GM19395 (cell line): ENCODE measurements at regions not wholly inside any gene's neighbourhood (a gene's known extent, or its start where the extent isn't known, plus 50 kb on each side); places are given as distances from the start of the nearest gene placed in this dataset.
"Not testable (repeated sequence)": the region's sequence is repeated elsewhere in the genome, so short reads cannot be mapped to it uniquely, and the experiment has no call there.

Experiments used
- ATAC-seq: cut with Tn5 transposase; IDR thresholded peaks from one replicate; pipeline ENCODE4 v1.9.1; 2021; ENCODE audit warnings: mild to moderate bottlenecking, moderate library complexity; ENCODE audit not compliant: unreplicated experiment

DNA sequence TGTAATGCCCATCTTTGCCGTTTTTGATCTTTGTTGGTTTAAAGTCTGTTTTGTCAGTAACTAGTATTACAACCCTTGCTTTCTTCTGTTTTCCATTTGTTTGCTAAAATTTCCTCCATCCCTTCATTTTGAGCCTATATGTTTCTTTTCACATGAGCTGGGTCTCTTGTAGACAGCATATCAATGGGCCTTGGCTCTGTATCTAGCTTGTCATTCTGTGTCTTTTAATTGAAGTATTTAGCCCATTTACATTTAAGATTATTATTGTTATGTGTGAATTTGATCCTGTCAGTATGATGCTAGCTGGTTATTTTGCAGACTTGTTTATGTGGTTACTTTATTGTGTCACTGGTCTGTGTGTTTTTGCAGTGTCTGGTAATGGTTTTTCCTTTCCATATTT lies 913.2 kb downstream of the TRHDE start:
- ATAC-seq: no peak

DNA sequence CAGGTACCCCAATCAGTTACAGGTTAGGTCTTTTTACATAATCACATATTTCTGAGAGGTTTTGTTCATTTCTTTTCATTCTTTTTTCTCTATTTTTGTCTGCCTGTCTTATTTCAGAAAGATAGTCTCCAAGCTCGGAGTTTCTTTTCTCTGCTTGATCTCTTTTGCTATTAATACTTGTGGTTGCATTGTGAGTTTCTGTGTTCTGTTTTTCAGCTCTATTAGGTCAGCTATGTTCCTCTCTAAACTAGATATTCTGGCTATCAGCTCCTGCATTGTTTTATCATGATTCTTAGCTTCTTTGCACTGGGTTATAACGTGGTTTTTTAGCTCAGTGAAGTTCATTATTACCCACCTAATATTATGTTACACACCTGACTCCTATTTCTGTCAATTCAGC lies 914.1 kb downstream of the TRHDE start:
- no peak for ATAC-seq

DNA sequence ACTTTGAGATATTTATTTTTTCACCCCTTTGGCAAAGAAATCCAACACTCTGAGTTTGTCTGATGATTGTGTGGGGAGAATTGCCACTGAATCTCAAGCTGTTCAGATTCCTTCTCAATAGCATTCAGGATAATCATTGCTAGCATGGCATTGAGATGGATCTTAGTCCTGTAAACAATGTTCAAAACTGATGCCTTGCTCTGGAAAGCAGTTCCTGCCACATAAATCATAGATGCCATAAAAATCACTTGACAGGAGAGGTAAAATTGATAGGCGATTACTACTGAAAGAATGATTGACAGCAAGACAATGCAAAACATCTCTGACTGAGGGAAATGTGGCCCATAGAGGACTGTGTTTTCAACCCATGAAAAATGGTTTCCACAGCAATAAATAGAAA lies 915.6 kb downstream of the TRHDE start:
- ATAC-seq: no peak

DNA sequence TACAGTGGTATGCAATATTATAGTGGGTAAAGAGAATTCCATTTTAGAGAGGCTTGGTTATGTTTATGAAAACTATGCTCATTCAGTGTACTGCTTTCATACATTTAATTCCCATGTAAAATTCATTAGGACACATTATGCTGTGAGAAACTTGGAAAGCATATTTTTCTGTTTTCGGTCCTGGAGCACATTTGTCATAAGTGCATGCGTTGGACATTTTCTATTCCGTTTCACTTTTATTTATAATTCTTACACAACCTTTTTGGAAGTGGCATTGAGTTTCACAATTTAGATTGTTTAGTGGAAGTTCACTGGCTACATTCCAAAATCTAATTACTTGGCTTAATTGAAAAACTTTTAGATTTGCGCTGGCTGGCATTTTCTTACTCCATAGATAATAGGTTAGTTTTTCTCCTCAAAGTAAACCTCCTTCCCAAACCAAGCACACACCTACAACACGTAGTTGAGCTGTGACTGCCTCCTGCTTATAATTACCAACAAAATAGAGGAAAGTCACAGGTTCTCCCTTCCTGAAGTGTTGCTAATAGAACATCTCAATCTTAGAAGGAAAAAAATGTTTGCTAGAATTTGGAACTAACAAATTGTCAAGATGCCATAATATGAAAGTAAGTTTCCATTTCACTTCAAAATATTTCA lies 938.5 kb downstream of the TRHDE start:
- ATAC-seq: no peak

DNA sequence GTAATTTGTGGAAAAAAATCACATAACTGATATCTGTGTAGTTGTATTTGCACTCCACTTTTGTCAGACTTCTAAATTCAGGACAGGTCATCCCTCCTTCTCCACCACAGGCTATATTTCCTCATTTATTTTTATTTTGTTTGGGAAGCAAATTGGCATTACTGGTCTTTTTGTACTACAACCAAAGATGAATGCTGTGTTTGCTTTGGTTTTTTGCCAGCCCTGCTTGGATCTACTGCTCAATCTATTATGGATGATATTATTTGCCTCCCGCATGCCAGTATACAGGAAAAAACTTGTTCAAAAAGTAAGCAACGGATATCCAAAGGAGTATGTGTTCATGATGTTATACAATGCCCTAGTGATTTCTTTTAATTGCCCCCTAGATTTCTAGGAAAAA lies 948.8 kb downstream of the TRHDE start:
- ATAC-seq: no peak

DNA sequence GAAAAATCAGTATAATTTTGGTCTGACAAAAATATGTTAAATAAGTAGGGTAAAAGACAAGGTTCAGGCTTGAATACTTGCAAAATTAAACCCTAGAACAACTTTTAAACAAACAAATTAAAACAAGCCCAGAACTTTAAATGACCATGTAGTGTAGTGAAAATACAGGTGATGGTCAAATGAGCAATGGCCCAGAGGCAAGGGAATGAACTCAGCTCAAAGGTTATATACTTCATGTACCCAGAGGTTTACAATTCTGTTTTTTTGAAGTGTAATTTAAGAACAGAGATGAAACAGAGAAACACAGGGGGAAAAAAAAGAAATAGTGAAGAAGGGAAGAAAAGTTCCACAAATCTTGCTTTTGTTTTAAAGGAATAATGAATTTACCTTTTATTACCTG lies 949.2 kb downstream of the TRHDE start:
- ATAC-seq: no peak

DNA sequence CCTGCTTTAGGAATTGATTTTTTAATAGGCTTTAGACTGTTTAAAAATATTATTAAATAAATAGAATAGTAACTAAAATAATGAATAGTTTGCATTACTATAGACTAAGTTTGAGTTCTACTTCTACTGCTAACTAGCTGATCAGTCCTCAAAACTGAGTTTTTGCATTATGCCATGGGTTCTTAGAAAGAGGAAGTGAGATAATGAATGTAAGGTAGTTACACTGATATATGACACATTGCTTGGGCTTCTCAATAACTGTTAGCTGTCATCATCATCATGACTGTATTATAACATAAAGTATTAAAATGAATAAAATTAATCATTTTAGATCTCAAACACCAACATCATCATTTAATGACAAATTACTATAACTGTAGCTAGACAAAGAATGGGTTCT lies 949.7 kb downstream of the TRHDE start:
- ATAC-seq: no peak

DNA sequence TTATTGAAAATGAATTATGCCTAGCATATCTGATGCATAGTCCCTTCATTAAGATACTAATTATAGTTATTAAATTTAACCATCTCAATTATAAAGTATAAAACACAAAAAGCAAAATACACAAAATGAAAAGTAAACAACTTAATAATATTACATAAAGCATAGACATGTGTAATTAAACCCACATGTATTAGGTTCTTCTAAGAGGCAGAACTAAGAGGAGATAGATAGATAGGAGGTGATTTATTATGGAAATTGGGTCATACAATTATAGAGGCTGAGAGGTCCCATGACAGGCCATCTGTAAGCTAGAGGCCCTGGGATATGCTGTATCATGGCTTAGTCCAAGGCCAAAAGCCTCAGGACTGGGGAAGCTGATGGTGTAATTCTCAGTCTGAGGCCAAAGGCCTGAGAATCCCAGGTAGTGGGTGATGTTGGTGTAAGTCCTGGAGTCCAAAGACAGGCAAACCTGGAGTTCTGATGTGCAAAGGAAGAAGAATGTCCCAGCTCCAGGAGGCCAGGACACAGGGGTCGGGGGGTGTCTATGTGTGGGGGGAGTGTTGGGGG lies 953.3 kb downstream of the TRHDE start:
- ATAC-seq: no peak

DNA sequence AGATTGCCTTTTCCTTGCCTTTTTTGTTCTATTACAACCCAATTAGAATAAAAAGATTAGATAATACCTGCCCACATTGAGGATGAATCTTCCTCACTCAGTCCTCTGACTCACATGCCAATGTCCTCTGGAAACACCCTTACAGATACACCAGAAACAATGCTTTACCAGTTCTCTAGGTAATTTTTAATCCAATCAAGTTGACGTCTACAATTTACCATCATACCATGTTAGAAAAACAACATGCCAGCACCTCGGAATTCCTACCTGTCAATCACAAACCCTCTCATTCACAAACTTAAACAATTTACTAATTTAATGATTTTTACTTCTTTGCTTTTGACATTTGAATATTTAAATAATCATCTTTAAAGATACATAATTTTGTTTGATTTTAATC lies 953.8 kb downstream of the TRHDE start:
- no peak for ATAC-seq

DNA sequence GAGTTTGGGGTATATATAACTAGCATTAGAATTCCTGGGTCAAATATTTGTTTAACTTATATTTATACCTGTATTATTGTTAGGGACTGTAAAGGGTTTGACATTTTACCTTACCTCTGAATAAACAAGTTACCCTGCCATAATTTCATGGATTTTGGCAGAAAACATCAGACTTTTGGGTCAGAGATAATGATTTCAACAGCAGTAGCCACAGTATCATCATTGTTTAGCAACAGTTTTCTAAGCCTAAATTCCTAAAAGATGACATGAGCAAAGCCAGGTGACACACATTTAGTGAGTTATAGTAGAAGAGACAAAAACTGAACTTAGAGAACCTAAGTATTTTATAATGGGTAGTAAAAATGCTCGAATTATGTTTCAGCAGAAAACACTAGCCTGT lies 954.4 kb downstream of the TRHDE start:
- no peak for ATAC-seq

DNA sequence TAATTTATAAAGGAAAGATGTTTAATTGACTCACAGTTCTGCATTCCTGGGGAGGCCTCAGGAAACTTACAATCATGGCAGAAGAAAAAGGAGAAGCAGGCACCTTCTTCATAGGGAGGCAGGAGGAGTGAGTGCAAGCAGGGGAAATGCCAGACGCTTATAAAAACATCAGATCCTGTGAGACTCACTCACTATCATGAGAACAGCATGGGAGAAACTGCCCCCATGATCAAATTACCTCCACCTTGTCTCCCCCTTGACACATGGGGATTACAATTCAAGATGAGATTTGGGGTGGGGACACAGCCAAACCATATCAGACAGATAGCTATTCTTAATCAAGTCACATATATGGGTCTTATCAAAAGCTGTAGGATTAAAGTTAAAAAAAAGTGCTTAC lies 956.7 kb downstream of the TRHDE start:
- ATAC-seq: not testable (repeated sequence)

DNA sequence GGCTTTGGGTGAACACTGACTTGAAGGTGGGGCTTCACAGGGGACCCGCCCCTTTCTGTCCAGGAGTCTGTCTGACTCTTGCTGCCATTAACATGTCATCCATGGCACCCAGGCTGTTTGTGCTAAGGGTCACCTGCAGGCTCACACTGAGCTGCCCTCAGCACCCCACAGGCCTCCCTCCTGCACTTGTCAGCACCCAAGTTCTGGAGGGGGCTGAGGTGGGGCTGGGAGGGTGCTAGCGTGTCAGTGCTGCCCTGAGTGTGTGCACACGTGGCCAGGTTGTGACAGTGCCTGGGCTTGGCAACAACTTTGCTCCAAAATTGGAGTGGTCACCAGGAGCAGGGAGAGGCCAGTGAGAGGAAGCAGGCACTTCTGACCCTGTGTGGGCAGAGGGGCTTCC lies 963.2 kb downstream of the TRHDE start:
- ATAC-seq: no peak

DNA sequence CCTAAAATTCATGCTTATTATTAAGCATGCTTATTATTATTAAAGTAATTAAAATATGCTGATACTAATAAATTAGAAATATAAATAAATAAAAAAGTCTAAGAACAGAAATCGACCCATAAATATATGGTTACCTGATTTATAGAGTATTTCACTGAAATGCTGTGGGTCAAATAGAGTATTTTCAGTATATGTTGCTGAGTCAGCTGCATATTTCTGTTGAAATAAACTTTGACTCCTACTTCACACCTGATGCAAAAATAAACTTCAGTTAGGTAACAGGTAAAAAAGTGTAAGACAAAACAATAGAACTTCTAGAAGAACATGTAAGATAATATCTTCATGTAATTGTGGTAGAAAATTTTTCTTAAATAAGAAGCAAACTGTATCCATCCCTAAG lies 967.9 kb downstream of the TRHDE start:
- no peak for ATAC-seq

DNA sequence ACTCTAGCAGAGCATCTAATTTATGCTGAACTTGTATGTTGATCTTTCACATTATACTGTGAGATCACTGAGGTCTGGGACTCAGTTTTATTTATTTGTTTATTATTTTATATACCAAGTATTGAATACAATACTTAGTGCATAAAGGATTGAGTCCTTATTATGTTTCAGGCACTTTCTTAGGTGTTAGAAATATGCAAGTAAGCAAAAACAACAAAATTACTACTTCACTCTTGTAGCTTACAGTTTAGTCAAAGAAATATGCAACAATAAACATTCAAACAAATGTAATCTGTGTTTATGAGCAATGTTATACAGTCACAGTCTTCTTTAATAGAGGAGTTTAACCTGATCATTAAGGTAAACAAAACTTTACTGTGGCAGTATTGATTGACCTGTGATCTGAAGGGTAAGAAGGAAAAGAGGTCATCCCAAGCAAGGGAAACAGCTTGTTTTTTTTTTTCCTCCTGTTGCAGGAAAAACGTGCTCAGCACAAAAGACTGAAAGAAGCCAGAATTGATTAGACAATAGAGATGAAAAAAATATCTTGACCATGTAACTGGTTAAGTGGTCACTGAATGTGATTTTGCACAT lies 990.7 kb downstream of the TRHDE start:
- no peak for ATAC-seq

DNA sequence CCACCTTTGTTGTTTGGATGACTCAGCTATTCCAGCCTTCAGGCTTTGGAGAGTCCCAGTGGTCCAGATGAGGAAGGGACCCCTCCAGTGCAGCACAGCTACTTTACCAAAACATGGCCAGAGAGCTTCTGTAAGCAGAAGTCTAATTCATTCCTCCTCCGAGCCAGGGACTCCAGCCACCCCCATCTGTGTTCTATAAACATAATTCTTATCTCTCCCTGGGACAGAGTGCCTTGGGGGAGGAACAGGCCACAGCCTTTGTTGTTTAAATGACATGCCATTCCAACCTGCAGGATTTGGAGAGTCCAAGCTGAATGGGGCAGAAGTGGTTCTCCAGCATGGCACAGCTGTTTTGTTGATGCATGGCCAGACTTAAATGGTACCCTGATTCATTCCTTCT lies 994.0 kb downstream of the TRHDE start:
- ATAC-seq: no peak

DNA sequence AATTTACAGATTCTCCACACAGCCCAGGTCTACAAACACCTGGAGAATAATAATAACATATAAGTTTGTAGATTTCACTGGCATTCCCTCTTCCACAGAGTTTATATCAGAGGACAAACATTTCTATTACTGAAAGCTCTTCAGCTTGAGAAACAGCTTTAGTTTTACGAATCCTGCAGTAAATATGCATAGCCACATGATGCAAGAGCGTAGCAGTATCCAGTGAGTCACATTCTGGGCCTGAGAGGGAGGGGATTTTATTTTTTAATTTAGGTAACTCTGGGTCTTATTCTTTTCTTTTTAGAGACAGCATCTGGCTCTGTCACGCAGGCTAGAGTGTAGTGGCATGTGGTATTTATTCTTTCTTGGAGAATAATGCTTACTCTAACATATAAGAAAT lies 1002.8 kb downstream of the TRHDE start:
- no peak for ATAC-seq

DNA sequence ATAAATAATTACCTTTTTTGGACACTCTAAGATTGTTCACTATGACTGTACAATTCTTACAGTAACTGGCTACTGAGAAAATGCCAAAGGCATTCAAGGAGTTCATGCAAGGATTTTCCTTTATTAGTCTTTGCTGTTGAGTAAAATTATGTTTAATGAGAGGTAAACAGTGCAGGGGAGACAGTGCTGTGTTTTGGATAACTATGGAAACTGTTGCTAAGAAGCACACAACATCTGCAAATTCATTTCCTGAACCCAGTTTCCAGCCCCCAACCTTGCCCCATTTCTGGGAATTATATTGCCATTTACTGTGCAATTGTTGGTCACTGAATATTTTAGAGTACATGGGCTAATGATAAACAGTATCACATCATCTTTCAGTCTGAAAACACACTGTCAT lies 1005.8 kb downstream of the TRHDE start:
- no peak for ATAC-seq

DNA sequence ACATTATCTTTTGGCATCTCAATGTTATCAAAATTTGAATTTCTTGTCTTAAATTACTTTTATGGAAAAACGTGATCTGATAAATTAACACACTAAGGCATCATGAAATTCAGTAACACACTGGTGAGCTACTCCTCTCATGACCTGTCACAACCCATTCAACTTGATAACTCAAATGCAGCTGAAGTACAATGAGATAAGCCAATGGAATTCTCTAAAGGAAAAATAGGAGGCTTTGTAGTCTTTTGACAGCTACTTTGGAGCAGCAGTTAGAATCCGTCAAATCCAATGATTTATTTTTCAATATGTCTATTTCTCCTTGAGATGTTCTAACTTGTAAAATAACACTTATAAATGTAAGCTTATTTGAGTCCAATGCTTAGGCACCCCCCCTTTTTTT lies 1029.4 kb downstream of the TRHDE start:
- no peak for ATAC-seq

DNA sequence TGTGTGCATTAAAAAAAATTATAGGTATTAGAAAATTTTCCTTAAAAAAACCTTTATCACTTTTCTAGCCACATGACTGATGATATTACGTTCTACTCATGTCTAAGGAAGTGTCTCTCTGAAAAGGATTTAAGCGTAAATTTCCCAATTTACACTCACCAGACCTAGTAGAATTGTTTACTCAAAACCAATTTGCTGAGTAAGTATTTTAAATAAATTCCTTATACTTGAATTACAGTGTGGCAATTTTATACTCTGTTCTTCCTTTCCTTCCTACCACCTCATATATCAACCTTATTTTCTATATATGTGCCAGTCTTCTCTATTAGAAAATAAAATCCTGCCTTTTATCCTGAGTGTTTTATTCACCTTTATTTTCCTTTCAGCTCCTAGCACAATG lies 1035.1 kb downstream of the TRHDE start:
- ATAC-seq: no peak

DNA sequence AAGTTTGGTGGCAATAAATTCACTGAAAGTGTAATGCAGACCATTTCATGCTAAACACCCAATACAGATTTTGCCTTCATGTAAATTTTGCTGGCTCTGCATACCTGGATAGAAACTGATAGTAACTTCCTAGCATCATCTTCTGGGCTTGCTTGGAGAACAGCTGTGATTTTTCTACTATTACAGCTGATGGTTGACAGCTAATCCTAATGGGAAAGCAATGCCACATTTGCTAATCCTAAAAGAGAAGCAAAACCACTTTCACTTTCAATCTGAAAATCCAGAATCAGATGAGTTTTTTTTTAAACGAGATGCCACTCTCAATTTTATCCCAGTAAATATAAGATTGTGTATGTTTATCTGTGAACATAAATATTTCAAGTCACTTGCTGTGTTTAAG lies 1035.9 kb downstream of the TRHDE start:
- no peak for ATAC-seq

DNA sequence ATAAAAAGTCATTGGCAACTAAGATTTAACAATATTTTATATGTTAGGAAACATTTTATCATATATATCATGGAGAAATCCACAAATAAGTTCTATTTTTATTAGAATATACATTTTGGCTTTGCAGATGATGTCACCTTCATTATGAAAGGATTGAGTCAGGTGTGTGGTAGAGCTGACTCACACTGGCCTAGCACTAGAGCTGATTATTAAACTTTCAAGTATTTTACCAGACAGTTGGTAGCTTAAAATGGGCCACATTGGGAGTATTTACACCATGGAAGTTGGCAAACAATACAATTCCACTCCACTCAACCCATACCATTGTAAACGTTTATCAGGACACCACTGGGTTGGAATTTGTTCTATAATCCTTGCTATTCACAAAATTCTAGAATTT lies 1036.6 kb downstream of the TRHDE start:
- ATAC-seq: no peak

DNA sequence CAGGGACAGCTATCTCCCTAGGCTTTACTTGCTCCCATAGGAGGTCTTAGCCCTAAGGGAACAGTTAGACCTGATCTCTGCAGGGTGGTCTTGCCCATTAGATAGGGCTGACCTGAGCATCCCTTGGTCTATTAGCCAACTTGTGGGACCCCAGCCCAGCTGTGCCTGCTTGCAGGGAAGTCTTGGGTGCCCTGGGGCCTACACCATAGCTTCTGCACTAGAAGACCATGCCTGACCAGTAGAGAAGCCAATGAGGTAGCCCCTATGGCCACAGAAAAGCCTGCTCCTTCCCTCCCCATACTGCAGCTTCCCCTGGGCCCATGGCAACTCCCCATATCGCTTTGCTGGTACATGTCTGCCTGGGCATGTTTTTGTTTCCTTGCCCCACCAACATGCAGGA lies 1049.1 kb downstream of the TRHDE start:
- ATAC-seq: no peak

DNA sequence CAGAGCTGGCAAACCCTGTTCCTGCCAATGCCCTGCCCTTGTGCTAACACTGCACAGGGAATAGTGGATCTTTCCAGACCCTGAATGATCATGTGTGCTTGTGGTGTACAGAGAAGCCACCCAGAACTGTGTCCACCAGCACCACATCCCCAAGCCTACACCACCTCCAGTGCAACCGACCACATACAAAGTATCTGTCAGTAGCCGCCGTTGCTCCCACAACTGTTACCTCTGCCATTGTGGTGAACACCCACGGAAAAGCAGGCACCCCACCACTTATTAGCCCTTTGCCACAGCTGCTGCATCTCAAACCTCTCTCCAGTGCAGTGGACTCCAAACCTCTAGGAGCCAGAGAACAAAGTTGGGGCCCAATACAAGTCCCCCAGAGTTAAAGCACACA lies 1049.6 kb downstream of the TRHDE start:
- no peak for ATAC-seq
